ENCODE measurements at regions not wholly inside any gene's neighbourhood (a gene's known extent, or its start where the extent isn't known, plus 50 kb on each side); places are given as distances from the start of the nearest gene placed in this dataset.

DNA sequence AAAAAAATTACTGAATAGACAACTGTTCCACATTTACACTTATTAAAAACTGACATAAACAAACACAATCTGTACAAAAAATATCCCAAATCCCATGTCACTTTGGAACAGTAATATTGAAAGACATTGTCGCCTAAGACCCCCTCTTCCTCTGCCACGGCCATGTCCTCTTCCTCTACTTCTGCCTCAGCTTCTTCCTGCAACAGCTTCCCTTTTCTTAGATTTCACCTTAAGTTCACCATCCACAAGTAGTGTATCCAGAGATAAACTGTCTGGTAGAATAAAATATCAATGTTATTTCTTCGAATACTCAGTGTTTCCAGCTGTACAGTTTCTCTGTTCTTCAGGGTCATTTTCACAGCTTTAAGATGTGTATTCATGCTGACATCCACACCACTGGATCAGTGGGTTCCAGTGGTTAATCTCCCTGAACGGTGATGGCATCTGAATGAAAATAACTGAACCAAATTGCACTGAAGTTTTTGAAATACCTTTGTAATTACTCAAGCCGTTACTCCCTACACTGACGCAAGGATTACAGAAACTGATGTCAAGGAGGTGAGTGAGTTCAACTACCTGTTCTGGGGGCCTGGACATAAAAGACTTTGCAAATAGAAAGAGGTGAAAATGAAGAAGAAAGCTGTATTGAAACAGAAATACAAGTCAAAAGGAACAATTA lies 208.5 kb downstream of the C12orf50 start:
- no peaks in the 10 kb centered on the region for H3K27me3 Mint-ChIP-seq
- no peaks in the 10 kb centered on the region for H3K4me1 Mint-ChIP-seq
- DNase-seq, result no peak
- H3K4me3 Mint-ChIP-seq, result no peak overlapping the region
- POLR2A ChIA-PET, result no interaction called here
- no peaks in the 10 kb centered on the region for H3K9me3 Mint-ChIP-seq
- H3K27ac Mint-ChIP-seq, result no peak overlapping the region
- H3K36me3 Mint-ChIP-seq (ENCODE audit: low read depth), result no peaks in the 10 kb centered on the region
- CTCF ChIA-PET, result no interaction called here

DNA sequence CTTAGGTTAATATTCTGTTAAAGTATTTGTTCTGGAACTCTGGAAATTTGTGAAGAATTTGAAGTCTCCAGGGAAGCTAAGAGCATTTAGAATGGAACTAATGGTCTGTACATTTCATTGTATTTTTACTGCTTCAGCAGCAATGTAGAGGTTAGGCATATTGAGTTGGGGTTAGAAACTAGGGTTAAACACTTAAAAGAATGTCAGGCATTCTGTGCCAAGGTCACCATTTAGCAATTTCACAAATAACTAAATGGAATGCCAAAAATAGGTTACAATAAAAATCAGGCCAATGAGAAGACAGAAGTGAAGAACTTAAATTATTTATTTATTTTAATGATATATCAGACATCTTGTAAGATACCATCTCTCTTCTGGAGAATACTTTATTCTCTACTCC lies 210.8 kb downstream of the C12orf50 start:
- H3K4me3 Mint-ChIP-seq, result no peak overlapping the region
- ChIA-PET POLR2A (no interaction called here), CTCF (no interaction called here)
- DNase-seq, result no peak
- H3K4me1 Mint-ChIP-seq, result no peaks in the 10 kb centered on the region
- no peak overlapping the region for H3K27ac Mint-ChIP-seq
- H3K9me3 Mint-ChIP-seq, result no peaks in the 10 kb centered on the region
- no peaks in the 10 kb centered on the region for H3K36me3 Mint-ChIP-seq (ENCODE audit: low read depth)
- H3K27me3 Mint-ChIP-seq, result no peaks in the 10 kb centered on the region

DNA sequence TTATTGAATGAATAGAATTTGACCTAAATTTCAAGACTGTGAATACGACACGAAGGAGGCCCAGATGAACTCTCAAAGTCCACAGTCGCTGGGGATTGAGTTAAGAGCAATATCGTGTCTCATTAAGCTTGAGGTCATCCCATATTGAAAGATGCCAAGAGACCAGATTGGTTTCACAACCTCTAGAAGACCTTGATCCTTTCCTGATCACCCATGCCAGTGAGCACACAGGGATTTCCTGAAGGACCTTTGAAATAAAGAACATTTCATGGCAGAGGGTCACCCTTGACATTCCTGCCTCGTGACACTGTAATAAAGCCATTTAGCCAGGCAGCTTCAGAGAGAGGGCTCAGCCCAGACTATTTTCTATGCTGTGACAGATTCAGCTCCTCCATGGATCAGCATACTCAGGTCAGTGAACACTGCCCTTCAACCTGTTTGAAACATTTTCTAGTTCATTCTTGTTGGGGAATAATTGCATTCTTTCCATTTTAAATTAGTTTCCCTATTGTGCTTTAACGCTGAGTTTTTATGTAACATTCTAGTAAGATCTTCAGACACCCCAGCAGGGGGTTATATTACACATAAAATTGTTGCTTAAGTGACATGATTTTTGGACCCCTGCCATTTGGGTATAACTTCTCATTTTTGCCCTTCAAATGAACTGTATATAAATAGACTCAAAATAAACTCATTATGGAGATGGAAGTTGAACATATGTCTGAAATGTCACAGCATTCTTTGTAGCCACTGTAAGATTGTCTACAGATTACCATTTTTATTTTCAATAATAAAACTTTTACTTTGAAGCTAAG lies 213.2 kb downstream of the C12orf50 start:
- no peak overlapping the region for H3K4me3 Mint-ChIP-seq
- H3K36me3 Mint-ChIP-seq (ENCODE audit: low read depth), result no peaks in the 10 kb centered on the region
- H3K9me3 Mint-ChIP-seq, result no peaks in the 10 kb centered on the region
- no peak for DNase-seq
- H3K27ac Mint-ChIP-seq, result no peak overlapping the region
- ChIA-PET POLR2A (no interaction called here), CTCF (no interaction called here)
- H3K27me3 Mint-ChIP-seq, result no peaks in the 10 kb centered on the region
- no peaks in the 10 kb centered on the region for H3K4me1 Mint-ChIP-seq

- no peak overlapping the region for H3K4me3 Mint-ChIP-seq
- no peaks in the 10 kb centered on the region for H3K36me3 Mint-ChIP-seq (ENCODE audit: low read depth)
- H3K9me3 Mint-ChIP-seq, result no peaks in the 10 kb centered on the region
- no peaks in the 10 kb centered on the region for H3K4me1 Mint-ChIP-seq
- no peaks in the 10 kb centered on the region for H3K27me3 Mint-ChIP-seq
- no peak overlapping the region for H3K27ac Mint-ChIP-seq
- POLR2A ChIA-PET, result no interaction called here
- no peak for DNase-seq
- CTCF ChIA-PET, result no interaction called here
Measured at GRCh38 chr12:87814625-87815024, 214.6 kb downstream of the C12orf50 start.

DNA sequence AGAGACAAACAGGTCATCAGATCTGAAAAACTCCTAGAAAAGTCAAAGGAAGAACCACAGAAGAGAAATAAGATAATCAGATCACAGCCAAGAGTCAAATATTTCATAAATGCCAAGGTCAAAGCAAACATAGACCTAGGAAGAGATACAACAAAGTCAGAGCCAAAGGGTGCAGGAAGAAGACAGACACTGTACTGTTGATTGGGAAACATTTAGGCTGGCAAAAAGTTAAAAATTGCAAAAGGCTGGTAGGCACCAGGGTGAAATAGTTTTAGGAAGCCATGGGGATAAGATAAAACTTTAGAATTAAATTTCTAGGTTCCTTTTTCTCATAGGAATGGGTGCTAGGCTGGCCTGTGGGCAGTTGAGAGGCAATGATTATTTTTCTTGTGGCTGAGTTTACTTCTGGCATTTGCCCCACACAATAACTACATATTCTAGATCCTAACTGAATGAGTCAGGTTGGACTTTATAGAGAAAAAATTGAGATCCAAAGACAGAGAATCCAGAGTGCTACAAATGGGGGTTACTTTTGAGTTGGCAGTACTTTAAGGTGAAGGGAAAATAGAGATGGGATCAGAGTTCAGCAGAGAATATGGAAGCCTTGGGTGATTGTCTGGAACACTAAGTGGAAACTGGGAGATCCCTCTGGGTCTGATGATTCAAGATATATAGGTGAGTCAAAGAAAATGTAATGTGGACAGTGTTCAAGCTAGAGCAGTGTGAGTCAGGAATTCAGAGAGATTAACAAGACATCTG lies 215.5 kb downstream of the C12orf50 start:
- ChIA-PET CTCF (no interaction called here), POLR2A (no interaction called here)
- H3K36me3 Mint-ChIP-seq (ENCODE audit: low read depth), result no peaks in the 10 kb centered on the region
- no peak overlapping the region for H3K27ac Mint-ChIP-seq
- no peaks in the 10 kb centered on the region for H3K27me3 Mint-ChIP-seq
- H3K4me1 Mint-ChIP-seq, result no peaks in the 10 kb centered on the region
- H3K4me3 Mint-ChIP-seq, result no peak overlapping the region
- no peak for DNase-seq
- no peaks in the 10 kb centered on the region for H3K9me3 Mint-ChIP-seq

- H3K27ac Mint-ChIP-seq, result no peak overlapping the region
- CTCF ChIA-PET, result no interaction called here
- H3K9me3 Mint-ChIP-seq, result no peaks in the 10 kb centered on the region
- no peak for DNase-seq
- no peak overlapping the region for H3K4me3 Mint-ChIP-seq
- POLR2A ChIA-PET, result no interaction called here
- H3K36me3 Mint-ChIP-seq (ENCODE audit: low read depth), result no peaks in the 10 kb centered on the region
- H3K4me1 Mint-ChIP-seq, result no peaks in the 10 kb centered on the region
- no peaks in the 10 kb centered on the region for H3K27me3 Mint-ChIP-seq
Measured at GRCh38 chr12:87812681-87813080, 216.5 kb downstream of the C12orf50 start.

- Mint-ChIP-seq H3K27me3 (no peaks in the 10 kb centered on the region), H3K36me3 (ENCODE audit: low read depth) (no peaks in the 10 kb centered on the region), H3K9me3 (no peaks in the 10 kb centered on the region), H3K27ac (no peak overlapping the region), H3K4me1 (no peaks in the 10 kb centered on the region), H3K4me3 (no peak overlapping the region)
- no peak for DNase-seq
- ChIA-PET POLR2A (no interaction called here), CTCF (no interaction called here)
Measured at GRCh38 chr12:87812030-87812429, 217.2 kb downstream of the C12orf50 start.

DNA sequence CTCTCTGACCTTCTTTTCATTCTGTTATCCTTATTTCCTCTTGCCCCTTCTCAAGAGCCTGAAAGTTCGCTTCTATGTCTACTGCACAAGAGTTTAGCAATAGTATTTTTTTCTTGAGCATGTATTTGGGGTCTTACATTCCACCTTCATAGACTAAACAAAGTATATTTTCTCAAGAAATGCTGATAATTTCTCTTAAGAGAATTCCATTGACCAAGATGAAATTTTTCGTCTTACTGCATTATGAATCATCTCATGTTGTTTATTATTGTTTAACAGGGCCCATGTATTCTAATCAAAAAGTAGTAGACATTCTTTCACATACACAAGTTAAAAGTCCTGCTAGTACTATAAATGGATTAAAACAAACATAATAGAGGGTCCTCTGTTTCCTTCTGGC lies 219.3 kb downstream of the C12orf50 start:
- Mint-ChIP-seq H3K27ac (no peak overlapping the region), H3K9me3 (no peaks in the 10 kb centered on the region), H3K4me1 (no peaks in the 10 kb centered on the region), H3K4me3 (no peak overlapping the region), H3K36me3 (ENCODE audit: low read depth) (no peaks in the 10 kb centered on the region), H3K27me3 (no peaks in the 10 kb centered on the region)
- ChIA-PET POLR2A (no interaction called here), CTCF (no interaction called here)
- no peak for DNase-seq

DNA sequence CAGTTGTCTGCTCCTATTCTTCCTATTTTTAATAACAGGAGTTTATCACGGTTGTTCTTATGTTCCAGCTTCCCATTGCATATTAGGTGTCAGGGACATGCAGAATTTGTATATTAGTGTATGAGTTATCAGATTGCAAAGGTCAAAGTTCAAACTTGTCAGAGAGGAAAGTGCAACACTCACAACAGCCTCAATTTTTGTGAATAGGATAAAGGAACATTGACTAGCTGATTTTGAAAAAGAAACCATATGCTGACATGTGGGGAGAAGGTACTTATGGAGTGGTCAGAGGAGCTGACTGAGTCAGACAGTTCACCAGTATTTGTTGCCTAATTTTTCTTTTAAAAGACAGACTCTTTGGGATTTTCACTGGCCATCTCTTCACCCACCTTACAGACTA lies 222.1 kb downstream of the C12orf50 start:
- no peaks in the 10 kb centered on the region for H3K9me3 Mint-ChIP-seq
- H3K27me3 Mint-ChIP-seq, result no peaks in the 10 kb centered on the region
- no peak overlapping the region for H3K27ac Mint-ChIP-seq
- DNase-seq, result no peak
- H3K4me3 Mint-ChIP-seq, result no peak overlapping the region
- no peaks in the 10 kb centered on the region for H3K36me3 Mint-ChIP-seq (ENCODE audit: low read depth)
- CTCF ChIA-PET, result no interaction called here
- POLR2A ChIA-PET, result no interaction called here
- H3K4me1 Mint-ChIP-seq, result no peaks in the 10 kb centered on the region

DNA sequence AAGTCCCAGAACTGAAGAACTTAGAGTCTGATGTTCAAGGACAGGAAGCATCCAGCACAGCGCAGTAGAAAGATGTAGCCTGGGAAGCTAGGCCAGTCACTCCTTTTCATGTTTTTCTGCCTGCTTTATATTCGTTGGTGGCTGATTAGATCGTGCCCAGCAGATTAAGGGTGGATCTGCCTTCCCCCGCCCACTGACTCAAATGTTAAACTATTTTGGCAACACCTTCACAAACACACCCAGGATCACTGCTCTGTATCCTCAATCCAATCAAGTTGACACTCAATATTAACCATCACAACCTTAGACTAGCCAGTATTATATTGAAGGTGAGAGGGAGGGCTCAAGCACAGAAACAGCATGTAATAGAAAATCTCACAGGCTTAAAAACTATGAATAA lies 222.9 kb downstream of the C12orf50 start:
- Mint-ChIP-seq H3K27me3 (no peaks in the 10 kb centered on the region), H3K4me3 (no peak overlapping the region), H3K9me3 (no peaks in the 10 kb centered on the region), H3K4me1 (no peaks in the 10 kb centered on the region), H3K27ac (no peak overlapping the region), H3K36me3 (ENCODE audit: low read depth) (no peaks in the 10 kb centered on the region)
- ChIA-PET CTCF (no interaction called here), POLR2A (no interaction called here)
- DNase-seq, result no peak

DNA sequence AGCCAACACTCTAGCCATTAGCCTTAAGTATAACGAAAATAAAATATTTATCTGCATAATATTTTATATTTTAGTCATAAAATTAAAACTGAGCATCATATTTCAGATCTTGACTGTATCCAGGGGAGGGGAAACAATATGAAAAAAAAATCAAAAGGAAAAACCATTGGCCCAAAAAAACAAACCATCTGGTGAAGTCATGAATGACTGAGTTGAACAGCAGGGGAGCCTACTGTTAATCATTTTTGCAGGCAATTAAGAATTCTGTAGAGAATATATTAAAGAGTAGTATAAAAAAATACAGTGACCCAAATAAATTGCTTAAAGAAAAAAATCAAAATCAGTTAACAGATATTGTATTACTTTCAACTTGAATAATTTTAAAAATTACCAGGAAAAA lies 224.8 kb downstream of the C12orf50 start:
- Mint-ChIP-seq H3K36me3 (ENCODE audit: low read depth) (no peaks in the 10 kb centered on the region), H3K9me3 (no peaks in the 10 kb centered on the region), H3K27ac (no peak overlapping the region), H3K4me1 (no peaks in the 10 kb centered on the region), H3K27me3 (no peaks in the 10 kb centered on the region), H3K4me3 (no peak overlapping the region)
- no peak for DNase-seq
- CTCF ChIA-PET, result no interaction called here
- POLR2A ChIA-PET, result no interaction called here

- H3K4me3 Mint-ChIP-seq, result no peak overlapping the region
- no peak overlapping the region for H3K27ac Mint-ChIP-seq
- H3K27me3 Mint-ChIP-seq, result no peaks in the 10 kb centered on the region
- POLR2A ChIA-PET, result no interaction called here
- no peak for DNase-seq
- no peaks in the 10 kb centered on the region for H3K9me3 Mint-ChIP-seq
- H3K4me1 Mint-ChIP-seq, result no peaks in the 10 kb centered on the region
- CTCF ChIA-PET, result no interaction called here
- H3K36me3 Mint-ChIP-seq (ENCODE audit: low read depth), result no peaks in the 10 kb centered on the region
Measured at GRCh38 chr12:87802721-87803011, 226.5 kb downstream of the C12orf50 start.

DNA sequence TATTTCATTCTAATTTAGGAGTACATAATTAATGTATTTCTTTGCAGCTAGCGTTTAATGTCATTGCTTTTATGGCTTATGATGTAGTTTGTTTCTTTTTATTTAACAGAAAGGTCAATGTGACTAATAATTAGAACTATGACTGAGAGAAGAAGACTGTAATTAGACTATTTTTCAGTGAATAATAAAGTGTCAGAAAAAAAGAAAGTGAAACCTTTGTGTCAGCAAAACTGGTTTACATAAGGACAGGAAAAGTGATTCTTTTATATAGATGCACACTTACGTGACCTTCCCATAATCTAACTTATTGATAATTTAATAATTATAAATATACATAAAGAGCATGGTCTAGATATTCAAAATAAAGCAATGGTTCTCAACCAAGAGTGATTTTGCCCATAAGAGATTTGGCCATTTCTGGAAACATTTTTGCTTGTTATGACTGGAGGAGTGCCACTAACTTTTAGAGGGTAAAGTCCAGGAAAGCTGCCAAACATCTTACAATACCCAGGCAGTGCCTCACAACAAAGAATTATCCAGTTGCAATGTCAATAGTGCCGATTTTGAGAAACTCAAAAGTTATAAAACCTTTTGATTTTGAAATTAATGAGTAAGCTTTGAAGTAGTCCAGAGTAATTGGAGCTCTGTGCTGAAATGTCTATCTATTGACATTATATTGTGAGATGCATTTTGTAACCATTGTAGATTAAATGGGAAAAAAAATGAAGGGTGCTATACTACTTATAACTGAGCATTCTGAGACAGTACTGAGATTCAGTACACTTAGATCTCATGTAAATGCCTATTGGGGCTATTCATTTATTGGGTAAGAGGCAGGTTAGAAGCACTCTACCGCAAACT lies 227.1 kb downstream of the C12orf50 start:
- Mint-ChIP-seq H3K9me3 (no peaks in the 10 kb centered on the region), H3K27me3 (no peaks in the 10 kb centered on the region), H3K36me3 (ENCODE audit: low read depth) (no peaks in the 10 kb centered on the region), H3K27ac (no peak overlapping the region), H3K4me3 (no peak overlapping the region), H3K4me1 (no peaks in the 10 kb centered on the region)
- ChIA-PET CTCF (no interaction called here), POLR2A (no interaction called here)
- DNase-seq, result no peak
